Type B pancreatic cell (in vitro differentiated cells): ENCODE measurements at regions not wholly inside any gene's neighbourhood (a gene's known extent, or its start where the extent isn't known, plus 50 kb on each side); places are given as distances from the start of the nearest gene placed in this dataset.

Experiments used
- DNase-seq: peaks from one replicate; pipeline ENCODE4 v3.0.0; 2021; ENCODE audit warnings: mixed read lengths; ENCODE audit not compliant: unreplicated experiment; ENCODE audit errors: extremely low spot score
- H3K27ac Mint-ChIP-seq: 2 replicates; pipeline ENCODE4 v1.8.0; 2021; ENCODE audit warnings: mild to moderate bottlenecking, mixed read lengths
- H3K27me3 Mint-ChIP-seq: 2 replicates; pipeline ENCODE4 v1.8.0; 2021; ENCODE audit warnings: mixed read lengths
- H3K36me3 Mint-ChIP-seq: 2 replicates; pipeline ENCODE4 v1.8.0; 2021; ENCODE audit warnings: mixed read lengths
- H3K4me1 Mint-ChIP-seq: one replicate; pipeline ENCODE4 v1.8.0; 2021; ENCODE audit warnings: mixed read lengths; ENCODE audit not compliant: unreplicated experiment
- H3K4me3 Mint-ChIP-seq: 2 replicates; pipeline ENCODE4 v1.8.0; 2021; ENCODE audit warnings: mild to moderate bottlenecking, mixed read lengths
- H3K9me3 Mint-ChIP-seq: 2 replicates; pipeline ENCODE4 v1.8.0; 2021; ENCODE audit warnings: mixed read lengths
- TF ChIP-seq, protein P1 (sequence below): fragments of 200-600 bp; sonication (generic); conservative IDR thresholded peaks from 2 replicates; pipeline ENCODE4 v1.5.0; 2021; ENCODE audit warnings: antibody characterized with exemption, mild to moderate bottlenecking

DNA sequence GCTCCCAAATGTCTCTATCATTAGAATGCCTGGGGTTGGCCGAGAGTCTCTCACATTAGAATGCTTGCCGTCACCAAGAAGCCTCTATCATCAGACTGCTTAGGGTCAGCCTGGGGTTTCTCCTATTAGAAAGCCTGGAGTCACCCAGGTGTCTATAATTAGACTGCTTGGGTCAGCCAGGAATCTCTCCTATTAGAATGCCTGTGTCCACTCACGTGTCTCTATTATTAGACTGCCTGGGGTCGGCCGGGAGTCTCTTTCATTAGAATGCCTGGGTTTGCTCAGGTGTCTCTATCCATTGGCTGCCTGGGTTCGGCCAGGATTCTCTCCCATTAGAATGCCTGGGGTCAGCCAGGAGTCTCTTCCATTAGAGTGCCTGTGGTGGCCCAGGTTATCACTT, 1453.1 kb downstream of the UQCRFS1 start:
- no peak overlapping the region for H3K4me3 Mint-ChIP-seq
- no peak for DNase-seq
- no peaks in the 10 kb centered on the region for H3K27me3 Mint-ChIP-seq
- H3K27ac Mint-ChIP-seq = no peak overlapping the region
- peaks cover 53% of the 10 kb centered on the region for H3K9me3 Mint-ChIP-seq
- TF ChIP-seq, protein P1, sequence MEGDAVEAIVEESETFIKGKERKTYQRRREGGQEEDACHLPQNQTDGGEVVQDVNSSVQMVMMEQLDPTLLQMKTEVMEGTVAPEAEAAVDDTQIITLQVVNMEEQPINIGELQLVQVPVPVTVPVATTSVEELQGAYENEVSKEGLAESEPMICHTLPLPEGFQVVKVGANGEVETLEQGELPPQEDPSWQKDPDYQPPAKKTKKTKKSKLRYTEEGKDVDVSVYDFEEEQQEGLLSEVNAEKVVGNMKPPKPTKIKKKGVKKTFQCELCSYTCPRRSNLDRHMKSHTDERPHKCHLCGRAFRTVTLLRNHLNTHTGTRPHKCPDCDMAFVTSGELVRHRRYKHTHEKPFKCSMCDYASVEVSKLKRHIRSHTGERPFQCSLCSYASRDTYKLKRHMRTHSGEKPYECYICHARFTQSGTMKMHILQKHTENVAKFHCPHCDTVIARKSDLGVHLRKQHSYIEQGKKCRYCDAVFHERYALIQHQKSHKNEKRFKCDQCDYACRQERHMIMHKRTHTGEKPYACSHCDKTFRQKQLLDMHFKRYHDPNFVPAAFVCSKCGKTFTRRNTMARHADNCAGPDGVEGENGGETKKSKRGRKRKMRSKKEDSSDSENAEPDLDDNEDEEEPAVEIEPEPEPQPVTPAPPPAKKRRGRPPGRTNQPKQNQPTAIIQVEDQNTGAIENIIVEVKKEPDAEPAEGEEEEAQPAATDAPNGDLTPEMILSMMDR = no peak
- no peaks in the 10 kb centered on the region for H3K4me1 Mint-ChIP-seq
- peaks cover 22% of the 10 kb centered on the region for H3K36me3 Mint-ChIP-seq

DNA sequence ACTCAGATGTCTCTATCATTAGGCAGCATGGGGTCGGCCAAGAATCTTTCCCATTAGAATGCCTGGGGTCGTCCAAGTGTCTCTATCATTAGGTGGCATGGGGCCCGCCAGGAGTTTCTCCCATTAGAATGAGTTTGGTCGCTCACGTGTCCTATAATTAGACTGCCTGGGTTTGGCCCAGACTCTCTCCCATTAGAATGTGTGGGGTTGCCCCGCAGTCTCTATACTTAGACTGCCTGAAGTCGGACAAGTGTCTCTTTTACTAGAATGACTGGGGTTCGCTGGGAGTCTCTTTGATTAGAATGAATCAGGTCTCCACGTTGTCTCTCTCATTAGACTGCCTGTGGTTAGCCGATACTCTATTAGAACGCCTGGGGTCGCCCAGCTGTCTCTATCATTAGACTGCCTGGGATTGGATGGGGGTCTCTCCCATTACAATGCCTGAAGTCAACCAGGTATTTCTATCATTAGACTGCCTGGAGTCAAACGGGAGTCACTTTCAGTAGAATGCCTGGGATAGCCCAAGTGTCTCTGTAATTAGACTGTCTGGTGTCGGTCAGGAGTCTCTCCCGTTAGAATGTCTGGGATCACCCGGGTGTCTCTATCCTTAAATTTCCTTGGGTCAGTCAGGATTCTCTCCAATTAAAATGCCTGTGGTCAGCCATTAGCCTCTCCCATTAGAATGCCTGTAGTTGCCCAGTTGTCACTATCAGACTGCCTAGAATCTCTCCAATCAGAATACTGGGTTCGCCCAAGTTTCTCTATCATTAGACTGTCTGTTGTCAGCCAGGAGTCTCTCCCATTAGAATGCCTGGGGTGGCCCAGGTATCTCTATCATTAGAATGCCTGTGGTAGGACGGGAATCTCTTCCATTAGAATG, 1454.1 kb downstream of the UQCRFS1 start:
- Mint-ChIP-seq H3K27ac (no peak overlapping the region), H3K9me3 (peaks cover 48% of the 10 kb centered on the region), H3K27me3 (no peaks in the 10 kb centered on the region), H3K4me1 (no peaks in the 10 kb centered on the region), H3K4me3 (no peak overlapping the region), H3K36me3 (peaks cover 17% of the 10 kb centered on the region)
- no peak for DNase-seq
- TF ChIP-seq, protein P1 = no peak

DNA sequence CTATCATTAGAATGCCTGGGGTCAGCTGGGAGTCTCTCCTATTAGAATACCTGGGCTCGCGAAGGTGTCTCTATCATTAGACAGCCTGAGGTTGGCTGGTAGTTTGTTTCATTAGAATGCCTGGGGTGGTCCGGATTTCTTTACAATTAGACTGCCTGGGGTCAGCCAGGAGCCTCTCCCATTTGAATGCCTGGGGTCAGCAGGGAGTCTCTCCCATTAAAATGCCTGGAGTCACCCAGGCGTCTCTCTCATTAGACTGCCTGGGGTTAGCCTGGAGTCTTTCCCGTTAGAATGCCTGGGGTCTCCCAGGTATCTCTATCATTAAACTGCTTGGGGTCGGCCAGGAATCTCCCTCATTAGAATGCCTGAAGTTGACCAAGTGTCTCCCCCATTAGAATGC, 1458.3 kb downstream of the UQCRFS1 start:
- no peak for DNase-seq
- Mint-ChIP-seq H3K4me3 (no peak overlapping the region), H3K4me1 (no peaks in the 10 kb centered on the region), H3K27me3 (no peaks in the 10 kb centered on the region), H3K9me3 (peaks cover 24% of the 10 kb centered on the region), H3K36me3 (peaks cover 7% of the 10 kb centered on the region), H3K27ac (no peak overlapping the region)
- TF ChIP-seq, protein P1 = no peak

DNA sequence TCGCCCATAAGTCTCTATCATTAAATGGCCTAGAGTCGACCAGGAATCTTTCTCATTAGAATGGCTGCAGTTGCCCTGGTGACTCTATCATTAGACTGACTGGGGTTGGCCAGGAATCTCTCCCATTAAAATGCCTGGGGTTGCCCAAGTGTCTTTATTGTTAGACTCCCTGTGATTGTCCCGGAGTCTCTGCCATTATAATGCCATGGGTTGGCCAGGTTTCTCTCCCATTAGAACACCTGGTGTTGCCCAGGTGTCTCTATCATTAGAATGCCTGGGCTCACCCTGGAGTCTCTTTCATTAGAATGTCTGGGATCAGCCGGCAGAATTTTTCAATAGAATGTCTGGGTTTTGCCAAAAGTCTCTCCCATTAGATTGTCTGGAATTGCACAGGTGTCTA, 1459.3 kb downstream of the UQCRFS1 start:
- Mint-ChIP-seq H3K36me3 (peaks cover 3% of the 10 kb centered on the region), H3K9me3 (peaks cover 17% of the 10 kb centered on the region), H3K4me1 (no peaks in the 10 kb centered on the region), H3K27me3 (no peaks in the 10 kb centered on the region), H3K27ac (no peak overlapping the region), H3K4me3 (no peak overlapping the region)
- DNase-seq = no peak
- TF ChIP-seq, protein P1 = no peak

- H3K4me3 Mint-ChIP-seq = no peak overlapping the region
- TF ChIP-seq, protein P1 = no peak
- H3K9me3 Mint-ChIP-seq = peaks cover 7% of the 10 kb centered on the region
- H3K36me3 Mint-ChIP-seq = no peaks in the 10 kb centered on the region
- no peaks in the 10 kb centered on the region for H3K27me3 Mint-ChIP-seq
- no peaks in the 10 kb centered on the region for H3K4me1 Mint-ChIP-seq
- DNase-seq = no peak
- H3K27ac Mint-ChIP-seq = no peak overlapping the region
These were observed 1460.3 kb downstream of the UQCRFS1 start for GRCh38 chr19:27752530-27753184.
